ENCODE measurements at regions not wholly inside any gene's neighbourhood (a gene's known extent, or its start where the extent isn't known, plus 50 kb on each side); places are given as distances from the start of the nearest gene placed in this dataset.

- no peak for TF ChIP-seq POLR2A (IDR thresholded peaks at IDR 0.05)
- TF ChIP-seq CTCF (IDR thresholded peaks at IDR 0.05): no peak
- no peak for DNase-seq (ENCODE audit: low spot score in 2 of 2)
- H3K4me3 ChIP-seq (ENCODE audit: low read depth, poor library complexity, severe bottlenecking): no peak overlapping the region
- intact Hi-C loops (cut with DNase I; ENCODE audit: low total_unique reads): no loop called here
- WGBS, 2 donors: 65% methylated on average over 4 of the region's 4 CpGs
Observed at GRCh38 chr9:27633764-27634163, 60.5 kb upstream of the C9orf72 start.

- intact Hi-C loops (cut with DNase I; ENCODE audit: low total_unique reads): no loop called here
Observed at GRCh38 chr9:27634879-27635278, 61.6 kb upstream of the C9orf72 start.

DNA sequence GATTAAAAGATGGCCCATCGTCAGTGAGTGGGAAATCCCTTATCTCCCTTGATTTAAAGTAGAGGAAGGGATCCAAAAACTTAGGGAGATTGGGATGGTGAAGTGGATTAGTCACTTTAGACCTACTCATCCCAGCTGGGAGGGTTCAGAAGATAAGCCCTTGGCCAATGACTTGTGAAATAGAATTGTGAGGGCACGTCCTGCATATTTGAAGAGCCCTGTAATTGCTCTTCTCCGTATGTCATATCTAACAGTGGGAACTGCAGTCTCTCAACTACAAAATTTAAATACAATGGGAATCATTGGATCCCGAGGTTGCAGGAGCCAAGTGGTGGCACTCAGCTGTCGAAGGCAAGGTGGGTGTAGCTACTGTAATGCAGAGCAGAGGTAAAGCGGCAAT lies 65.4 kb upstream of the C9orf72 start:
- WGBS, 2 donors: 56 to 58% methylated on average over 6 of the region's 6 CpGs
- H3K4me3 ChIP-seq (ENCODE audit: low read depth, poor library complexity, severe bottlenecking): no peak overlapping the region
- intact Hi-C loops (cut with DNase I; ENCODE audit: low total_unique reads): no loop called here
- DNase-seq (ENCODE audit: low spot score in 2 of 2): no peak
- no peak for TF ChIP-seq POLR2A (IDR thresholded peaks at IDR 0.05)
- no peak for TF ChIP-seq CTCF (IDR thresholded peaks at IDR 0.05)

More at GRCh38 chr9:27634879-27635278, 61.6 kb upstream of the C9orf72 start:
- WGBS, 2 donors: 75 to 81% methylated on average over 2 of the region's 2 CpGs
- no peak for TF ChIP-seq CTCF (IDR thresholded peaks at IDR 0.05)
- TF ChIP-seq POLR2A (IDR thresholded peaks at IDR 0.05): no peak
- H3K4me3 ChIP-seq (ENCODE audit: low read depth, poor library complexity, severe bottlenecking): no peak overlapping the region
- DNase-seq (ENCODE audit: low spot score in 2 of 2): no peak

DNA sequence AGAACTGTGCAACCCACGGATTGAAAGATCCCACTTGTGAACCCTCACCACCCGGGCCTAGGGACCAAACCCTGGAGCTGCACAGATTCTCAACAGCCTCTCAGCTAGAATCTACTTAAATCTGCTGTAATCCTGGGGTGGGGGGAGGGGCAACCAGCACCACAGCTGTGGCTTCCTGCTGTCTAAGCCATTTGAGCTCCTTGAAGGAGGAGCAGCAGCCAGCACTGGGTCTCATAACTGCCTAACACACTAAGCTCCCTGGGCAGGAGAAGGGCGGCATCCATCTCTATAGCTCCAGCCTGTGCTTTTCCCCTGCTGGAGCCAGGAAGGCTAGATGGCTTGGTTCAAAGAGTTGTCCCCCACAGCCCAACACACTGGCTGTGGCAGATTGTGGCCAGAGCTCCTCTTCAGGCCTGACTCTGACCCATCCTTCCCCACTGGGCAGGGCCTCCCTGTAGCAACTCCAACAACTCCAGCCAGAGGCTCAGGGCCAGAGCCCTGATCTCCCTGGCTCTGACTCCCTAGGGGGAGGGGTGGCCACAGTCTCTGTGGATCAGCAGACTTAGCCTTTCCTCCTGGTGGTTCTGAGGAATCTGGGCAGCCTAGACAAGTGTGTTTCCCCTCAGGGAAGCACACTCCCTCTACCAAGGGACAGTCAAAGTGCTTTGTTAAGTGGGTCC lies 72.0 kb upstream of the C9orf72 start:
- DNase-seq (ENCODE audit: low spot score in 2 of 2): no peak
- TF ChIP-seq POLR2A (IDR thresholded peaks at IDR 0.05) (no peak), CTCF (IDR thresholded peaks at IDR 0.05) (no peak)
- intact Hi-C loops (cut with DNase I; ENCODE audit: low total_unique reads): no loop called here
- WGBS, 2 donors: 57 to 59% methylated on average over 3 of the region's 3 CpGs
- H3K4me3 ChIP-seq (ENCODE audit: low read depth, poor library complexity, severe bottlenecking): no peak overlapping the region

- TF ChIP-seq POLR2A (IDR thresholded peaks at IDR 0.05) (no peak), CTCF (IDR thresholded peaks at IDR 0.05) (no peak)
- no peak for DNase-seq (ENCODE audit: low spot score in 2 of 2)
- intact Hi-C loops (cut with DNase I; ENCODE audit: low total_unique reads): no loop called here
- H3K4me3 ChIP-seq (ENCODE audit: low read depth, poor library complexity, severe bottlenecking): no peak overlapping the region
- WGBS, 2 donors: 81 to 87% methylated on average over 1 of the region's 1 CpG
Observed at GRCh38 chr9:27653246-27653645, 80.0 kb upstream of the C9orf72 start.

- WGBS, 2 donors: 66 to 88% methylated on average over 3 of the region's 3 CpGs
- intact Hi-C loops (cut with DNase I; ENCODE audit: low total_unique reads): no loop called here
- no peak for DNase-seq (ENCODE audit: low spot score in 2 of 2)
- no peak overlapping the region for H3K4me3 ChIP-seq (ENCODE audit: low read depth, poor library complexity, severe bottlenecking)
- TF ChIP-seq POLR2A (IDR thresholded peaks at IDR 0.05) (no peak), CTCF (IDR thresholded peaks at IDR 0.05) (no peak)
Observed at GRCh38 chr9:27653957-27654356, 80.7 kb upstream of the C9orf72 start.

All from lower leg skin (tissue), 4 donors.